Neuronal stem cell (in vitro differentiated cells): ENCODE measurements at regions not wholly inside any gene's neighbourhood (a gene's known extent, or its start where the extent isn't known, plus 50 kb on each side); places are given as distances from the start of the nearest gene placed in this dataset.

Experiments used
- DNase-seq: peaks from one replicate; pipeline ENCODE4 v3.0.0-alpha.2; 2013; ENCODE audit warnings: low spot score
- H2AFZ ChIP-seq: one replicate; pipeline ENCODE4 v1.6.1; 2013; ENCODE audit warnings: mild to moderate bottlenecking, low read length, inconsistent platforms
- H2AK5ac ChIP-seq: 2 replicates; pipeline ENCODE4 v1.6.1; 2013; ENCODE audit warnings: low read depth, mild to moderate bottlenecking, inconsistent platforms, low read length, moderate library complexity, mixed read lengths
- H2BK120ac ChIP-seq: 2 replicates; pipeline ENCODE4 v1.6.1; 2013; ENCODE audit warnings: low read depth, mild to moderate bottlenecking, inconsistent platforms, low read length, moderate library complexity, mixed read lengths
- H2BK12ac ChIP-seq: one replicate; pipeline ENCODE4 v1.6.1; 2013; ENCODE audit warnings: low read length, inconsistent platforms
- H2BK15ac ChIP-seq: 2 replicates; pipeline ENCODE4 v1.6.1; 2013; ENCODE audit warnings: mild to moderate bottlenecking, low read length, inconsistent platforms, mixed read lengths
- H2BK5ac ChIP-seq: one replicate; pipeline ENCODE4 v1.6.1; 2013; ENCODE audit warnings: inconsistent platforms, mild to moderate bottlenecking, low read length, moderate library complexity
- H3K14ac ChIP-seq: one replicate; pipeline ENCODE4 v1.6.1; 2013; ENCODE audit warnings: low read length, inconsistent platforms
- H3K18ac ChIP-seq: 2 replicates; pipeline ENCODE4 v1.6.1; 2013; ENCODE audit warnings: low read length, inconsistent platforms
- H3K23ac ChIP-seq: 2 replicates; pipeline ENCODE4 v1.6.1; 2013; ENCODE audit warnings: low read depth, mild to moderate bottlenecking, mixed read lengths, low read length, inconsistent platforms; ENCODE audit not compliant: poor library complexity
- H3K27ac ChIP-seq: replicated peaks from 3 replicates; pipeline ENCODE4 v1.5.1; 2013; ENCODE audit warnings: low read length, inconsistent platforms
- H3K27me3 ChIP-seq, 3 experiments: 2 replicates each; pipeline ENCODE4 v1.6.1; 2013; ENCODE audit warnings: low read length in 3 of 3, mild to moderate bottlenecking in 2 of 3, inconsistent platforms in 1 of 3, low read depth in 1 of 3, mixed read lengths in 1 of 3, moderate library complexity in 1 of 3; ENCODE audit not compliant: control insufficient read depth in 3 of 3, insufficient read depth in 3 of 3
- H3K36me3 ChIP-seq, 2 donors: replicated peaks in 1 of 2; 2 replicates each; pipeline ENCODE4 v1.6.1; 2013; ENCODE audit warnings: low read length in 2 of 2; ENCODE audit not compliant: control insufficient read depth in 2 of 2, insufficient read depth in 2 of 2
- H3K4ac ChIP-seq: 2 replicates; pipeline ENCODE4 v1.6.1; 2013; ENCODE audit warnings: inconsistent platforms, mild to moderate bottlenecking, low read length, moderate library complexity
- H3K4me1 ChIP-seq, 2 donors: 1 replicate in 1 of 2; 2 replicates in 1 of 2; pipeline ENCODE4 v1.6.1; 2013; ENCODE audit warnings: low read length in 2 of 2, low read depth in 1 of 2; ENCODE audit not compliant: control insufficient read depth in 2 of 2, insufficient read depth in 1 of 2
- H3K4me2 ChIP-seq: one replicate; pipeline ENCODE4 v1.6.1; 2013; ENCODE audit warnings: mild to moderate bottlenecking, low read length, inconsistent platforms; ENCODE audit not compliant: insufficient read depth, poor library complexity, severe bottlenecking
- H3K4me3 ChIP-seq, 2 donors: 2 replicates each; pipeline ENCODE4 v1.5.1; 2013; ENCODE audit warnings: low read length in 2 of 2, mild to moderate bottlenecking in 2 of 2, inconsistent platforms in 1 of 2, moderate library complexity in 1 of 2
- H3K79me1 ChIP-seq: one replicate; pipeline ENCODE4 v1.6.1; 2013; ENCODE audit warnings: low read depth, mild to moderate bottlenecking, inconsistent platforms, low read length, moderate library complexity
- H3K9ac ChIP-seq: one replicate; pipeline ENCODE4 v1.6.1; 2013; ENCODE audit warnings: mild to moderate bottlenecking, low read depth, low read length, inconsistent platforms; ENCODE audit not compliant: poor library complexity
- H3K9me3 ChIP-seq, 2 donors: replicated peaks in 1 of 2; 2 replicates each; pipeline versions ENCODE3 to v1.6.1; 2013; ENCODE audit warnings: low read length in 2 of 2, mild to moderate bottlenecking in 2 of 2, inconsistent platforms in 1 of 2, low read depth in 1 of 2, mixed read lengths in 1 of 2, moderate library complexity in 1 of 2; ENCODE audit not compliant: control insufficient read depth in 2 of 2, insufficient read depth in 1 of 2
- H4K8ac ChIP-seq: one replicate; pipeline ENCODE4 v1.6.1; 2013; ENCODE audit warnings: low read depth, mild to moderate bottlenecking, inconsistent platforms, low read length, moderate library complexity
- H4K91ac ChIP-seq: one replicate; pipeline ENCODE4 v1.6.1; 2013; ENCODE audit warnings: low read length, low read depth, mild to moderate bottlenecking, inconsistent platforms; ENCODE audit not compliant: poor library complexity
- WGBS, 2 donors: extraction: QIAGEN DNeasy Blood & Tissue Kit; methylation state at CpG; one replicate each; pipeline ENCODE4 v1.1.7; 2013; ENCODE audit warnings: missing lambda C conversion rate in 2 of 2, mixed read lengths in 1 of 2; ENCODE audit not compliant: insufficient read length in 2 of 2, insufficient replicate concordance in 1 of 2; ENCODE audit errors: extremely low coverage in 2 of 2; 5-methylcytosine and 5-hydroxymethylcytosine counted together

DNA sequence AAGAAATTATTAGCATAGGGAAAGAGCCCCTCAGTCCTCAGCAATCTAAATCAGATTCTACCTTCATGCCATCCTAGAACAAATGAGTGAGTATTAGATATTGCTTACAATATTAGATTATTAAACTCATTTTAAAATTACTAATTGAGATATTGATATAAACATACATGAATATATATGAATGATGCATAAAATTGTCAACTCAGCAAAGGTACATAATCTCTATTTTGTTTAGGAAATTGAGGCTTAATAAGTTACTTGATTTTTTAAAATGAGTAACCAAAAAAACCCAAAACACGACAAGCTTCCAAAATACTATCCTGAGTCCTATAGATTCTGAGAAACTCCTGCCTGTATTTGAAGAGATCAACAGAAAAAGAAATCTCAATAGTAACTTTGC, 297.7 kb upstream of the TMCO5A start:
- H3K4me2 ChIP-seq: no peak overlapping the region
- no peak overlapping the region for H3K4me3 ChIP-seq
- no peak overlapping the region for H3K9ac ChIP-seq
- DNase-seq: no peak
- H4K8ac ChIP-seq: no peak overlapping the region
- H3K79me1 ChIP-seq: no peaks in the 10 kb centered on the region
- H2BK12ac ChIP-seq: no peak overlapping the region
- no peaks in the 10 kb centered on the region for H3K4me1 ChIP-seq
- H2AK5ac ChIP-seq: no peak overlapping the region
- H3K4ac ChIP-seq: no peak overlapping the region
- H3K23ac ChIP-seq: no peak overlapping the region
- no peaks in the 10 kb centered on the region for H3K27me3 ChIP-seq
- H2BK5ac ChIP-seq: no peak overlapping the region
- no peak overlapping the region for H2BK15ac ChIP-seq
- H2BK120ac ChIP-seq: no peak overlapping the region
- H3K27ac ChIP-seq: no peak overlapping the region
- no peak overlapping the region for H4K91ac ChIP-seq
- H3K18ac ChIP-seq: no peak overlapping the region
- no peaks in the 10 kb centered on the region for H3K36me3 ChIP-seq
- H2AFZ ChIP-seq: no peak overlapping the region
- H3K14ac ChIP-seq: no peak overlapping the region
- WGBS, 2 donors: no CpG with 5 or more reads among the region's 1 CpG
- no peaks in the 10 kb centered on the region for H3K9me3 ChIP-seq

DNA sequence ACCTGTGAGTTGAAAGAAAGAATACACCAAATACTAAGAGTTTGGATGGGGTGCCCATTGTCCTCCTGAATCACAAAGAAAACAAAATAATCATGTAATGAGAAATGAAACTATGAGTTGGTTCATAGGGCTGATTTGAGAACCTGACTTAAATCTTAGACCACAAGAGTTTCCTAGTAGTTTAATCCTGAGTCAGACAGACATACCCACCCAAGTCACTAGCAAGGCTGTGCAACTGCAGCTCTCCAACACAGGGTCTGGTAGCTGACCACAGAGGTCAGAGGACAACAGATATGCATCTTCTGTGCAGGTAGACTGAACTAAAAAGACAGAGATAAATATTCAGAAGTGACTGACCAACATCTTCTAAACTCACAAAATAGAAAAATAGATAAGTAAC, 296.3 kb upstream of the TMCO5A start:
- H3K14ac ChIP-seq: no peak overlapping the region
- no peak overlapping the region for H2BK15ac ChIP-seq
- H3K9ac ChIP-seq: no peak overlapping the region
- H3K9me3 ChIP-seq: no peaks in the 10 kb centered on the region
- no peak for DNase-seq
- no peak overlapping the region for H2BK120ac ChIP-seq
- no peak overlapping the region for H2AFZ ChIP-seq
- no peaks in the 10 kb centered on the region for H3K79me1 ChIP-seq
- H3K27me3 ChIP-seq: no peaks in the 10 kb centered on the region
- H2AK5ac ChIP-seq: no peak overlapping the region
- H3K23ac ChIP-seq: no peak overlapping the region
- H4K91ac ChIP-seq: no peak overlapping the region
- H3K27ac ChIP-seq: no peak overlapping the region
- H2BK5ac ChIP-seq: no peak overlapping the region
- no peaks in the 10 kb centered on the region for H3K4me1 ChIP-seq
- no peak overlapping the region for H2BK12ac ChIP-seq
- no peak overlapping the region for H3K4ac ChIP-seq
- H3K18ac ChIP-seq: no peak overlapping the region
- H3K36me3 ChIP-seq: no peaks in the 10 kb centered on the region
- no peak overlapping the region for H3K4me3 ChIP-seq
- H4K8ac ChIP-seq: no peak overlapping the region
- no peak overlapping the region for H3K4me2 ChIP-seq

DNA sequence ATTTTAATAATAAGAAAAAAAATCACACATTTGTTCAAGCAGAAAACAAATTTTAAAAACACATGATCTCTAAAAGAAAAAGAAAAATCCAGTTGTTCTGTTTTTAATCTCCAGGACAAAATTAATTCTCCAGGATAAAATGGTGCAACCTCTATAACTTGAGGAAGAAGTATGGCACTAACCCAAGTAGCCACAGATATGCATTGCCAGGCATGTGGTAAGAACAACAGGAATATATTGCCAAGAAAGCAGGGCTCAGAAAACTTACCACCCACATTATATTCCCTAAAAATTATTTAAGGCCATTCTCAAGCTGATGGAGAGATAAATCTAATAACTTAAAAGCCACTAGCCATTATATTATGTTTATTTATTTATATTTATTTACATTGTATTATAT, 295.7 kb upstream of the TMCO5A start:
- Histone ChIP-seq H3K4me2 (no peak overlapping the region), H2AFZ (no peak overlapping the region), H3K4me3 (no peak overlapping the region), H3K14ac (no peak overlapping the region), H3K18ac (no peak overlapping the region), H3K9ac (no peak overlapping the region), H3K27me3 (no peaks in the 10 kb centered on the region), H3K9me3 (no peaks in the 10 kb centered on the region), H2BK12ac (no peak overlapping the region), H4K8ac (no peak overlapping the region), H3K4me1 (no peaks in the 10 kb centered on the region), H2BK120ac (no peak overlapping the region), H2BK5ac (no peak overlapping the region), H2AK5ac (no peak overlapping the region), H4K91ac (no peak overlapping the region), H3K79me1 (no peaks in the 10 kb centered on the region), H3K23ac (no peak overlapping the region), H2BK15ac (no peak overlapping the region), H3K27ac (no peak overlapping the region), H3K4ac (no peak overlapping the region), H3K36me3 (no peaks in the 10 kb centered on the region)
- no peak for DNase-seq

DNA sequence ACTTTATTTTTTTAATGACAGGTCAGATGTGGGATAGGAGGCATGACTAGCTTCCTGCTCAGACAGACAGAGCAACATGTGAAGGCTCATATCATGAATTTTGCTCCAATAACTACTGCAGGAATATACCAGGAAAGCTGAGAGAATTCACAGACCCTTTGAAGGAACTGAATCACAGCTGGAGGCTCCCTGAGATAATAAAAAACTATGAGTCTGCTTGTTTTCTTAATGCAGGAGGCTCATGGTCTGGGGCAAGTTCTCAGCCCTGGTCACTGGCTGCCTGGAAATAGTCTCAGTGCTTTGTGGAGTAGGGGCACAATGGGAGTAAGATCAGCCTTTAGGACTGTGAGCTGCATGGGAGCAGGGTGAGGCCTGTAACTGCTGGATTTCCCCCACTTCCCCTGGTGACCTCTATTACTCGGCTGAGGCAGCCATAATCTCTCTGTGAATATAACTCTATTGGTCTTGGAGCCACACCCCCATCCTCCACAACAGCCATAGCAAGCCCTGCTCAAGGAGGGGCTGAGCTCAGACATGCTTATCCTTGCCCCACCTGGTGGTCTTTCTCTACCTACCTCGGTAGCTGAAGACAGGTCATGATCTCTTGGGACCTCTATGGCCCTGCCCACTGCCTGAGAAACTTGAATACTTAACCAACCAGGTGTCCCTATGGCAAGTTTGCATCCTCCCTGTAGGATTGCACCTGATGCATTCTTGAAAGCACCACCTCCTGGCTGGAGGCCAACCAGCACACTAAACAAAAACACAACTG, 281.6 kb upstream of the TMCO5A start:
- H3K9me3 ChIP-seq: peaks cover 2 to 5% of the 10 kb centered on the region in 2 donors
- no peak overlapping the region for H3K23ac ChIP-seq
- H3K79me1 ChIP-seq: no peaks in the 10 kb centered on the region
- DNase-seq: no peak
- H3K4ac ChIP-seq: no peak overlapping the region
- H3K36me3 ChIP-seq: no peaks in the 10 kb centered on the region
- no peak overlapping the region for H2BK12ac ChIP-seq
- no peaks in the 10 kb centered on the region for H3K27me3 ChIP-seq
- no peaks in the 10 kb centered on the region for H3K4me1 ChIP-seq
- no CpG with 5 or more reads among the region's 2 CpGs for WGBS, 2 donors
- H3K4me3 ChIP-seq: no peak overlapping the region
- H4K91ac ChIP-seq: no peak overlapping the region
- H2BK15ac ChIP-seq: no peak overlapping the region
- H2AK5ac ChIP-seq: no peak overlapping the region
- no peak overlapping the region for H3K9ac ChIP-seq
- no peak overlapping the region for H2BK5ac ChIP-seq
- H3K14ac ChIP-seq: no peak overlapping the region
- no peak overlapping the region for H3K4me2 ChIP-seq
- no peak overlapping the region for H3K18ac ChIP-seq
- no peak overlapping the region for H3K27ac ChIP-seq
- H2BK120ac ChIP-seq: no peak overlapping the region
- H4K8ac ChIP-seq: no peak overlapping the region
- no peak overlapping the region for H2AFZ ChIP-seq
